Testis (tissue), 2 donors: ENCODE measurements at regions not wholly inside any gene's neighbourhood (a gene's known extent, or its start where the extent isn't known, plus 50 kb on each side); places are given as distances from the start of the nearest gene placed in this dataset.

Source experiments
- CTCF ChIP-seq, 3 experiments: fragments of 450-650 bp in 2 of 3; fragments of 200-600 bp in 1 of 3; sonication (generic) in 1 of 3; IDR thresholded peaks; one replicate each; pipeline ENCODE4 v1.5.1; 2016 to 2019; ENCODE audit warnings: antibody characterized with exemption in 3 of 3, mild to moderate bottlenecking in 2 of 3, moderate library complexity in 1 of 3
- POLR2A ChIP-seq: fragments of 450-650 bp; IDR thresholded peaks from one replicate; pipeline ENCODE4 v1.6.1; 2017; ENCODE audit warnings: antibody characterized with exemption, mild to moderate bottlenecking, moderate library complexity

GRCh38 chr7:88398459-88398858 lies 91.8 kb upstream of the STEAP4 start:
- TF ChIP-seq POLR2A (no peak), CTCF (IDR thresholded peaks at IDR 0.05) (no peak)
